ENCODE measurements at regions not wholly inside any gene's neighbourhood (a gene's known extent, or its start where the extent isn't known, plus 50 kb on each side); places are given as distances from the start of the nearest gene placed in this dataset.

DNA sequence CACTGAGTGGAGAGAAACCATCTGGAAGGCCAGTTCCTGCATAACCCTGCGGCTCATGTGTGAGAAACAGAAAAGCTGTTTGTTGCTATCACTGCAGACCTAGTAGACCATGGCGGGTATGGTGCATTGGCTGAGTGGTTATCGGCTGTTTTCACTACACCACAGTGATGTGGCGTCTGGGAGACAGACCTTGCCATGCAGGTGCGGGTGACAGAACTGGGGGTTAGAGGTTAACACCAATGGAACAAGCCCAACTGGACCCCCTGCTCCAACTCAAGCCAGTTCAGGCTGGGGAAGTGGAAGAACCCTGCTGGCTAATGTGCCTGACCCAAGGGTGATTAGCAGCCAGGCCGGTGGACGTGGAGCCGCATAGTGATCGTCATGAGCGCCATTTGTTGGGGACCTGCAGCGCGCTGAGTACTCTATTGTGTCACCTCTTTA, 91.9 kb downstream of the IRF8 start:
- DNase-seq (ENCODE audit: low spot score): no peak

DNA sequence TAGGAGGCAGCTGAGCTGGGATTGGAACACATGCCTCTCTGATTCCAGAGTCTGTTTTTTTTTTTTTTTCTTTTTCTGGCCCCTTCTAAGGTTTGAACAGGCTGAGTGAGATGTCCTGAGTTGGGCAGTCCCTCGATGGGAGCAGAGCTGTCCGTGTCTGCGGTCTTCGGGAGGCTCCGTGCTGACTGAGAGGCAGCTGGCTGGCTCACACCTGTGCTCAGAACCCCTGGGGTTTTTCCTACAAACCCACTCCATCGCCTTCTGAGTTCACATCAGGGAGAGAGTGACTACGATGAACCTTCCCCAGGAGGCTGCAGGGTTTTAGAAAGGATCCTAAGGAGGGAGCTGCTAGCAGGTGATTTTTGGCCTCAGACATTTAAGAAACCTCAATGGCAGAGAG, 92.5 kb downstream of the IRF8 start:
- no peak for DNase-seq (ENCODE audit: low spot score)

DNA sequence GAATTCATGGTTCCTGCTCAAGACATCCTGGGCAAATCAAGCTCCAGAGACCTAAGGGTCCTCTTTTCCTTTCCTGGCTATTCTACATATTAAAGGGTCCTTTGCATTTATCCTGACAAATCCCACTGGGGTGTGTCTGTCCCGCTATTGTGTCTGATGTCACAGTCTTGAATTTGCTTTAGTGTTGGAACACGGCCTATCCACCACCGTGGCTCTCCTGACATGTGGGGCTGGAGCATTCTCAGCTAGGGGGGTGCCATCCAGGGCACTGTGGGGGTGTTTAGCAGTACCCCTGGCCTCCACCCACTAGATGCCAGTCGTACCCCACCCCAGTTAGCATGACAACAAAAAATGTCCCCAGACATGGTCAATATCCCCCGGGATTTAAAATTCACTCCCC, 92.9 kb downstream of the IRF8 start:
- no peak for DNase-seq (ENCODE audit: low spot score)

DNA sequence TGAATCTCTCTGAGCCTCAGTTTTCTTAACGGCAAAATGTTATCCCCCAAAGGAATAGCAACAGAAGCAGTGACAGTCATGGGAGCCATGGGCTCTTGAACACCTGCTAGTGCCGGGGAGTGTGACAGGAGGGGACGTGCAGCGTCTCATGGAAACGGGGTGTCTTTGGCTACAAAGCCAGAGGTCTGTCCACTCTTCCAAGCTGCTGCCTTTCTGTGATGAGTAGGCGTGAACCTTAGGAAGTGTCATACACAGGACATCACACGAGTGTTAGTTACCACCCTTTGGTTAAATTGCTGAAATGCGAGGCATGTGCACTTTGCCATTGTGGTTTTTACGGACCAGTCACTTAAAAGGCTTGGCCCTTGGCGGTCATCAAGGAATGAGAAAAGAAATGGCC, 93.4 kb downstream of the IRF8 start:
- no peak for DNase-seq (ENCODE audit: low spot score)

DNA sequence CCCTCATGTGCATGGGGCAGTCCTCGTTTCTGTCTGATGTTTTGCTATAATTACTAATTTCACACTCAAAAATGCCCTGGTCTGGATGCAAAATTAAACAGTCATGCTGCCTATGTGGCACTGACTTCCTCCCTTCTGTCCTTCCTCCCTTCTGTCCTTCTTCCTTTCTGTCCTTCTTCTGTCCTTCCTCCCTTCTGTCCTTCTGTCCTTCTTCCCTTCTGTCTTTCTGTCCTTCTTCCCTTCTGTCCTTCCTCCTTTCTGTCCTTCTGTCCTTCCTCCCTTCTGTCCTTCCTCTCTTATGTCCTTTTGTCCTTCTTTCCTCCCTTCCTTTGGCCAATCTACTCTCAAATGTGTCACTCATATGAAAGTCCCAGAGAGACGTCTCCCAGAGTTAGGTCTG, 93.8 kb downstream of the IRF8 start:
- no peak for DNase-seq (ENCODE audit: low spot score)

DNA sequence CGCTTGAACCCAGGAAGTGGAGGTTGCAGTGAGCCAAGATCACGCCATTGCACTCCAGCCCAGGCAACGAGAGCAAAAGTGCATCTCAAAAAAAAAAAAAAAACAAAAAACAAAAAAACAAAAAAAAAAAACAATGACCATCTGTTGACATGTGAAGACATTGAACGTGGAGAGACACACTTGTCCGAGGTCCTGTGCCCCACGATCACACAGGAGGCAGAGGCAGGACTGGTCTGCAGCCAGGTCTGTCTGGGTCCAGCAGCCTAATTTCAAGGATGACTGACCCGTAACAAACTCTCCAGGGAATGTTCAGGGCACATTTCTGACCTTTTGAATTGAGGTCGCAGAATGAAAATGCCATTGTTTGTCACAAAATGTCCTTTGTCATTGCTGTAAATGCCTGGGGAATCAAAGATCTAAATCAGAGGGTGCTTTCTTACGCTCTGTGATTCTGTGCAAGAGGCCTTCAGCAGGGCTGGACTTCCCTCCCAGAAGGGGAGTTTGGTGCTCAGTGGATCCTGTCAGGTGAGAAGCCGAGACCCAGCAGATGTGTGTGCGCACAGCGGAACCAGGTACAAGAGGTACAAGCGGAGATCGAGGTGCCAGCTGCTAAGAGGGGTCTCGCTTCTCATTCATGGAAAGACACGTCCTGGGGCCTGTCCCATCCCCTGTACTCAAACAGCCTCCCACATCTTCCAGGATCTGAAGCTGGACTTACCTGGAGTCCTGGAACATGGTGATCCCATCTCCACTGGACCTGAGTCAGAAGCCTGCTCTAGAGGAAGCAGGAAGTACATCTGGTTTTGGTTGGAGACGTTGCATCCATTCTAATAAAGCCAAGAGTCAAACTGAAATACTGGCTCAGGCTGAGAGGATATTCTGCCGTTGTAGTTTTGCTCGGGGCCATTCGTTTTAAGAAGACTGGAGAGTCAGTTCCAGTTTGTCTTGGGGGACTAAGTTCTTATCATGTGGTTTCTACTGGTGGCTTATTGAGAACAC, 95.8 kb downstream of the IRF8 start:
- DNase-seq (ENCODE audit: low spot score): no peak

DNA sequence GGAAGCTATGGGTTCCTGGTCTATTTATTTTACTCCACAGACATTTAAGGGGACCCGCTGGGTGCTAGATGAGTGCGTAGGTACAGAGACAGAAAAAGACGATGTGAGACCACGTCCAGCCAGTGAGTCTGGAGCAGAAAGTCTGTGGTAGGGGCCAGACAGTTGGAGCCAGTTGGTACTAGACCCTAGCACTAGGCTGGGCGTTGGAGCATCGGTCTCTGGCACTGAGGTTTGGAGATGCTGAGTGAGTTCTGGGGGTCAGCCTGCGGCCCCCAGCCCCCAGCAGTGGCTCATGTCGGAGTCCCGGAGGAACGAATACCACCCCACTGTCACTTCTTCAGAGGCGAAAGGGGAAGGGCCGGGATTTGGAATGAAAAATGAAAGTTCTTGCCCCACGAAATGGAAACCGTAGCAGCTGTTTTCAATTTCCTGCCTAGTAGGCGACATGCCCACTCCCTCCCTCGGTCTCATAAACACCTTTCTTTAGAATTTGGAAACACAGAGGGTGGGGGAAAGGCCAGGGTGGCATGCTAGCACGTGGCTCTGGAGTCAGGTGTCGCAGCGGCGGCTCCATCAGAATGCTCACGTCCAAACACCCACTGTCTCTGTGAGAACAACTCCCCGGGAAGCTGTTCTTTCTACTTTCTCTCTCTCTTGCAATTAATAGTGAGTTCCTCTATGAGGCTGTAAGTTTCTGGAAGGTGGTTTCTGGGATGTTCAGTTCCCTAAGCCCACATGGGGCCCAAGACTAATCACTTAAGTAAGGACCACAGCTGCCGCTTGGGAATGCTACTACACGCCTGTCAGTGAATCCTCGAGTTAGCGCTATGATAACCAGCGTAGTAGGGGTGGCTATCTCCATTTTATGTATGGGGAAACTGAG, 96.8 kb downstream of the IRF8 start:
- DNase-seq (ENCODE audit: low spot score): no peak

DNA sequence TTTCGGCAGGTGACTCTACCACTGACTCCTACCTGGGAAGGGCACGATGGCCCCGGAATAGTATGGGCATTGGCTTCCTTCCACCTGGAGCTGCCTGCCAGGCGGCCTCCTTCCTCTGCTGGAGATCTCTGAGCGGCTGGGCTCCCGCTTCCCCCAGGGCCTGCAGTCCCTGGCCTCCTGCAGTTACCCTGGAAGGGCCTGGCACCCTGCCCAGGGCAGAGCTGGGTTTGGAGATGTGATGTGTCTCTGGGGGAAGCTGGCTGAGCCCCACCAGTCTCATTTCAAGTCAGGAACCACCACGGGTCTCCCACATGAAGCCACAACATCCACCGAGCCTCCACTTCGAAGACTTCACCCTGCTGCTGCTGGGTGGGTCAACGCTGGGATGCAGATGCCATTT, 97.9 kb downstream of the IRF8 start:
- no peak for DNase-seq (ENCODE audit: low spot score)

DNA sequence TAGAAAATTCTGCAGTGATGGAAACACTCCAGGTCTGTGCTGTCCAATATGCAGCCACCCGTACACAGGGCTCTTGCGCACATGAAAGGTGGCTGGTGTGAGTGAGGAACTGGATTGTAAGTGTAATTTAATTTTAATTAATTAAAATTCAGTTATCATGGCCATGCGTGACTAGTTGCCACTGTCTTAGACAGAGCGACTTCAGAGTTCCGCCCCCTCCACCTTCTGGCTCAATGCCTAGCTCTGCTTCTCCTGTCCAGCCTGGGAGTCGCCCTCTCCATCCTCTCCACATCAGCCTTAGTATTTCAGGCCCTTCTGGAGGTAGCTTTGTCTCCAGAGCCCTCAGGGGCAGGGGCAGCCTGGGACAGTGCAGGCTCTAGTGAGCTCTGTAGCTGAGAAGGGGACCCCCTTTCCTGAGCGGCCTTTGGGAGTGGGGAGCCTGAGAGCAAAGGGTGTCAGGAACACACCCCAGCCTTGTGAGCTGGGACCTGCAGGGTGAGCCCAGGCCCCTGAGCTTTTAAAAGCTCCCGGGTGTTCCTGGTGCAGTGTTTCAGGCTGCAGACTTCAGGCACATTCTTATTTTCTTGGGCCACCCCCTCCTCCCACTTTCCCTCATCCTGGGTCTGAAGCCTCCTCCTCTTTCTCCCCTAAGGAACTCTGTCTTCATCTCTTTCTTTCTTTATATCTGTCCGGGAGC, 99.4 kb downstream of the IRF8 start:
- DNase-seq (ENCODE audit: low spot score): no peak

DNA sequence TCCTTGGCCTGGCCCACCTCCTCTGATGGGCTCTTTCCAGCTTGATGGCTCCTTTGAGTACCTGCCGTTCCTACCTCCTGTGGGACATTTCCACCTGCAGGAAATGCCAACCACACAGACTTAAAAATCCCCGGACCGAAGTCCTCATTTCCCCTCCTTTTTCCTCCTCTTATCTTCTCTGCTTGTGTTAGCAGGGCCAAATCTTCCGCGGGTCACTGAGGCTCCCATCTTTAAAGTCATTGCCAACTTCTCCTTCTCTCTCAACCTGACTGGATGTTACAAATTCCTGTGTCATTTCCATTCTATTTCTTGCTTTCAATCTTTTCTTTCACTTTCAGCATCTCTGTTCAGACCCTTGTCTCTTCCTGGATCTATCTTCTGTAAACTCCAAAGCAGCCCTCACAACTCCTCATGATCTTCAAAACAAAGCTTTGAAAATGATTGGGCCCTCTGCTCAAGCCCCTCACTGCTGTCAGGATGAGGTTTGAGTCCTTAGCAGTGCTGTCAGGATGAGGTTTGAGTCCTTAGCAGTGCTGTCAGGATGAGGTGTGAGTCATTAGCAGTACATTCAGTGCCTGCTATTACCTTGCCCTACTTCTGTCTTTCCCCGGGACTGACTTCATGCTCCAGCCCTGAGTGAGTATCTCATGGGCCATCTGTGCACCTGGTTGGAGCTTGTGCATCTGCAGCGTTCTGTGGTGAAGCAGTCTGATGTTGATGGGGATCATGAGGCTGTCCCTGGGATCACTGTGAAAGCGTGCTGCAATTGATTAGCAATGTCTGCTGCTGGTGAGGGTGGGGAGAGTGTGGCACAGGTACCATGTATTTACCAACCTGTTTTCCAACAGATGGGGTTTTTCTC, 100.1 kb downstream of the IRF8 start:
- no peak for DNase-seq (ENCODE audit: low spot score)

DNA sequence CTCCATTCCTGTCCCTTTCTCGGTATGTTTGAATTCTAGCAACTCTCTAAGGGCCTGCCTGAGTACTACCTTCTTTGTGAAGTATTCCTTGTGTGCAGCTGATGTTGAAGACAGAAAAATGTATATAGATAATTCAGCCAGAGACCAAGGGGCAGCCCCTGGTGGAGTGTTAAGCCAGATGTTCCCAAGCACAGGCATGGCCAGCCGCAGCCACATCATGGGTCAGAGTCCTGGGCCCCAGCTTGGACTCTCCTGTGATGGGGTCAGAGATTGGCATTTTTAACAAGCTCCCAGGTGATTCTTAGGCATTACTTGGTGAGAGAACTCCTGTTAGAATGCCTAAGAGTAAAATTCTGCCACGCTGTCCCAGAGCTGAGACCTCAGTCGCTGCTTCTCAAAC, 100.8 kb downstream of the IRF8 start:
- DNase-seq (ENCODE audit: low spot score): no peak

DNA sequence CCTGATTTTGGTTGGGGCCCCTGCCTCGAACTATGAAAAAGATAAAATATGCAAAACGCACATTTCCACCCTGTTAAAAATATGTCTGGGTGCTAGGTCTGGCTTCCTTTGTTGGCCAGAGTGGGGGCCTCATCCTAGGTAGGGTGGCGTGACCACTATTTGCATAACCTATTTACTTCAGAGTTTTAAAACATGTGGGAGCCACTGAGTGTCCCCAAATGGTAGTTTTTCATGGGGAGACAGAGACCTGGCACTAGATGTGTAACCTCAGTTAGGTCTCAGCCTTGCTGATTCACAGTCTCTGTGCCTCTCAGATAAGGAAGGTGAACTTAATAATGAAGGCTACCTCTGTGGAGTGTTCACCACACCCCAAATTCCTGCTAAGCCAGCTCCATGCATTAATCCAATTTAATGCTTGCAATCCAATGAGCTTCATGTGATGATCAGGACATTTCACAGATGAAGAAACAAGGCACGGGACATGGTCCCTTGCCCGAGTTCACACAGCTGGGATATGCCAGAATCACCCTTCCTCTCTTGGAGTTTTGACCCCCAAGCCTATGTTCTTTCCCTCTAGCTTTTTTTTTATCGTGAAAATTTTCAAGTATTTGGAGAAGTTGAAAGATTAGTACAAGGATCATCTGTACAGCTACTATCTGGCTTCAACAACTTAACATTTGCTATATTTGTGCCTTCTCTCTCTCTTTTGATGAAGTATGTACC, 103.4 kb downstream of the IRF8 start:
- no peak for DNase-seq (ENCODE audit: low spot score)

DNA sequence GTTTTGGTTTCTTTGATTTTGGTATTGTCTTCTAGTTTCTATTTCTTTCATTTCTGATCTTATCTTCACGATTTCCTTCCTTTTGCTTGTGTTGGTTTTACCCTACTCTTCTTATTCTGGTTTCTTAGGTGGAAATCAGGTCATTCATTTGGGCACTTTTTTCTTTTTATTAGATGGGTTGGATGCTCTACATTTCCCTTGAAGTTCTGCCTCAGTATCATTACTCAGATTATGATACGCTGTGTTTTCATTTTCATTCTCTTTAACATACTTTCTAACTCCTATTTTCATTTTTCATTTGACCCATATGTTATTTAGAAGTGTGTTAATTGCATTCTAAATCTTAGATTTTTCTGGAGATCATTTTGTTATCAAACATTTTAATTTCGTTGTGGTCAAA, 108.6 kb downstream of the IRF8 start:
- no peak for DNase-seq (ENCODE audit: low spot score)

DNA sequence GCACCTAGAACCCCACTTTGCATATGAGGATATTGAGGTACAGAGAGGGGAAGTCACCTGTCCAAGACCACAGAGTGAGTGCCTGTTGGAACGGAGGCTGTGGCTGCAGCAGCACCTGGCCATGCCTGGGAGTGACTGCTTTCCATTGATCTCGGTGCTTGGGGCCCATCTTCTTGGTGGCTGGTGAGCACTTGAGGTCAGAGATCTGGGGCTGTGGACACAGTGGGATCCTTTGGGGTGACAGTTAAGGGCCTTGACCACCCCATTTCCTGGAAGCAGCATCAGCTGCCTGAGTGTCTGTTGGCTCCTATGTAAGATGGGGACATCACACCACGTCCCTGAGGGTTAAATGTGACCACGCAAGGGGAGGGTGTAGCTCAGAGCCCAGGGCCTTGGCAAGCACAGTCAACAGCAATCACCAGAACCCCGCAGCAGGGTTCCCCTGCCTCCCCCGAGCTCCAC, 111.7 kb downstream of the IRF8 start:
- DNase-seq (ENCODE audit: low spot score): no peak

DNA sequence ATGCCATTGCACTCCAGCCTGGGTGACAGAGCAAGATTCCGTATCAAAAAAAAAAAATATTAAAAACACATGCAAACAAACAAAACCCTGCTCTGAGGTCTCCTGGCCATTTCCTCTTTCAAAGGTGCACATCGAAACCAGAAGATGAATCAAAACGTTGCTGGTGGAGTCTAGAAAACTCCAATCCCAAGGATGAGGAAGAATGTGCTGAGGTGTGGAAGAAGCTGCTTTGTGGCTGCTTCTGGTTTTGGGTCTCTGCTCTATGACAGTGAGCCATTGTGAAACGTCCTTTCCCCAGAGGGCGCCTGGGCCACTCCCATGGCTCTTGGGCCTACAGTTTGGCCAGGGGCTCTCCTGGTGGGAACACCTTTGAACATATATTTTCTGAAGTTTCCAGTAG, 112.6 kb downstream of the IRF8 start:
- DNase-seq (ENCODE audit: low spot score): no peak

DNA sequence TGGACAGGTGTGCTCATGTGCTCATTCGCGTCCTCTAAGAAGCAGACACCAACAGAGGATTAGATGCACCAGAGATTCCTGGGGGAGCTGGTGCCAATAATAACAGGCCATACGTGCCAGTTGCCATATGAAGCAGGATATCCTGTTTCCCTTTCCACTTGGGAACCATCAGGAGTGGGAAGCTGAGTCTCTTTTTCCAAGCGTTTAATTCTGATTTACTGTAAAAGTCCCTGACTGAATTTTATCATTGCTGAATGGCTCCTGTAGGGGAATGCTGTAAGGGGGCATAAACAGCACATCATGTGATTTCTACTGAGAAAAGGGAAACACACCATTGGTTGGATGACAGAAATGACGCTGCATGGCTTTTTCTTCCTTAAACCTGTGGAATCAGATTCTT, 113.3 kb downstream of the IRF8 start:
- no peak for DNase-seq (ENCODE audit: low spot score)

DNA sequence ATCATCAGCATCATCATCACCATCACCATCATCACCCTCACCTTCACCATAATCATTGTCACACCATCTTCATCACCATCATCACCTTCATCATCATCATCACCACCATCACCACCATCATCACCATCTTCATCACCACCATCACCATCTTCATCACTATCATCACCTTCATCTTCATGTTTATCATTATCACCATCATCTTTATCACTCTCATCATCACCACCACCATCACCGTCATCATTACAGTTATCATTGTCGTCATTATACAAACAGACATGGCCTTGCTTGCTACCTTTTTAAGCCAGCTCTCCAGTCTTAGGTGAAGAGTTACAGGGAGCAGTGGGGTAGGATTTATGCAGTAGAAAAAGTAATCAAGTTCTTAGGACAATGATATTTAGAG, 114.9 kb downstream of the IRF8 start:
- no peak for DNase-seq (ENCODE audit: low spot score)

DNA sequence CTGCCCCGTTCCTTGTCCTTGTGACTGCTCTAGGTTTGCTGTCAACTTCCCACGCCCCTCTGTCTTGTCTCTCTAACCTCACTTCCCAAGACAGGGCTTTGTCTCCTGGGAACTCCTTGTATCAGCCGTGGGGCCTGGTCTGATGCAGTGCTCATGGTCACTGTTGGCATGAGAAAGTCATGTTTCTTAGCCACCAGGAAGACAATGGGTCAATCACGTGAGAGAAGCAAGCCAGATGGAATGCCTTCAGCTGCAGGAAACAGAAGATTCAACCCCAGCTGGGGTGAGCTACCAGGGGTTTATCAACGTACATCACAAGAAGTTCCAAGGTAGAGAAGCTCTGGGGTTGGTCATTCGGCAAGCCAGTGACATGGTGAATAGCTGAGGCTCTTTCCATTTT, 116.6 kb downstream of the IRF8 start:
- DNase-seq (ENCODE audit: low spot score): no peak

DNA sequence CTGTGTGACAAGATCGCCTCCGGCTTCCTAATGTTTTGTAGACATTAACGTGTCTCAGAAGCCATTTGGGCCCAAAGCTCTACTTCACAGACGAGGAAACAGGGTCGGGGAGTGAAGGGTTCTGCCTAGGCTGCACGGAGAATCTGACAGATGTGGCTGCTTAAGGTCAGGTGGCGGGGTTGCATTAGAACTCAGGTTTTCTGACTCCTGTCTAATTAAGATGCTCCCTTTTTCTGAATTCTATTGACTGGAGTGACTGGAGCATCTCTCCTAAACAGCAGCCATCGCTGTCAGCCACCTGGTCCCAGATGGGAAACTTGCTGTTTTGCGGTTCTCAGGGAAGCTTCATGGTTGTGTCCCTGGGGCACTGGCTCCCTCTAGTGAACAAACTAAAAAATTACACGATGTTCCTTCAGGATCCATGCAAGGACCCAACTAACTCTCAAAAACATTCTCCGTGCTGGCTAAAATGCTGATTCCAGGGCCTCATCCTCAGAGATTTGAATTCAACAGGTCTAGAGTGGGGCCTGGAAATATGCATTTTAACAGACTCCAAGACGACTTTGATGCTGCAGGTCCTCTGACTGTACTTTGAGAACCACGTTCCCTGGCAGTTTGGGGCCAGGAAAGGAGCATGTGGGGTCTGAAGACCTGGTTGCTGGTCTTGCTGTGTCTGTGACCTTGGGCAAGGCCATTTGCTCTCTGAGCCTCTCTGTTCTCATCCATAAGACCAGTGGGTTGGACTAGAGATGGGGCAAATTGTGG, 117.4 kb downstream of the IRF8 start:
- peak; percentile 52 for DNase-seq (ENCODE audit: low spot score)

DNA sequence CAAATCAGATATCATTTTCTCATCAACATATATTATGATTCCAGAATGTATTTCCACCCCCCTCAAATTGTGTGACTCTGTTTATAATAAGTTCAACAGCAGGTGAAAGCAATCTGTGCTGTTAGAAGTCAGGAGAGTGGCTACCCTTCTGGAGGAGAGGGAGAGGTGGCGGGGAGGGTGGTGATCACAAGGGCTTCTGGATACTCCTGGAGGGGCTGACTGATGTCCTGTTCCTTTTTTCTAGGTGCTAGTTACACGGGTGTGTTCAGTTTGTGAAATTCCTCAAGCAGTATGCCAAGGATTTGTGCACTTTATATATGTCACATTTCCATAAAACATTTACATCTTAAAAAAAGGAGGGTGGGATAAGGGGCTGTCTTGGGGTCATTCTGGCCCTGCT, 119.1 kb downstream of the IRF8 start:
- DNase-seq (ENCODE audit: low spot score): no peak

Data from CD4-positive, alpha-beta T cell treated with Interleukin-2 at 100 ng/mL for 4 hours (primary cell).